AG09319 (cell line): ENCODE measurements at regions not wholly inside any gene's neighbourhood (a gene's known extent, or its start where the extent isn't known, plus 50 kb on each side); places are given as distances from the start of the nearest gene placed in this dataset.

Experiments used
- DNase-seq: peaks from one replicate; pipeline ENCODE4 v3.0.0-alpha.2; 2010; ENCODE audit warnings: low read depth; ENCODE audit errors: extremely low read depth
- TF ChIP-seq, protein P1 (sequence below): IDR thresholded peaks from 2 replicates; pipeline ENCODE4 v1.5.1; 2011; ENCODE audit warnings: low read depth, mild to moderate bottlenecking, inconsistent platforms, low read length, moderate library complexity

DNA sequence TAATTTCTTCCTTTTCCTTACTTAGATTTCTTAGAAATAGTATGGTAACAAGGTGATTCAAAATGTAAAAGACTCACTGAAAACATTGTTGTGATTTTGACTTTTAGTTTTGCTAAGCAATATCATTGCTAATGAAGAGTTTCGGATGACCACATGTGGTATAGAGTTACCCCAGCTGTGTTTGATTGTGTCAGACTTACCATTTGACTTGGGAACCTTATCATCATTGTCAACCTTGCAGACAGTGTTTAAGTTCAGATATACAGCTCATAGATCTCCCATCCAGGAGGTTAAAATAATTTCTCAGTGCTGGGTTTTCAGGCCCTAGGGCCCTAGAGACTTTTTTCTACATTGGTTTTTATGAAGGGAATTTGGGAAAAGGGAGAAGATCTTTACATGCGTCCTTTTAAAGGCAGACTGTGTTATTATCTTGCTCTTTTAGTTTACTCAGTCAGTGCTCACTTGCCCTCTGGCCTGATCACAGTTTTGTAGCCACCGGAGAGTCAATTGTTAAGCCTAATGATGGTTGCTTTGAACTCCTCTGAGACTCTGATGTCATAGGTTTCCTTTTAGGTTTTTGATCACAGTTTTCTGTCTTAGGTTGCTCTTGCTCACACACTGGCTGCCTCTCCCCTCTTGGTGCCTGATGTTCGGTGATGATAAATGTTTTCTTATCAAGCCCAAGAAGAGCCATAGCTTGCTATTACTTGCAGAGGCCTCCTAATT, 133.5 kb upstream of the ZPLD1 start:
- no peak for DNase-seq
- TF ChIP-seq, protein P1, sequence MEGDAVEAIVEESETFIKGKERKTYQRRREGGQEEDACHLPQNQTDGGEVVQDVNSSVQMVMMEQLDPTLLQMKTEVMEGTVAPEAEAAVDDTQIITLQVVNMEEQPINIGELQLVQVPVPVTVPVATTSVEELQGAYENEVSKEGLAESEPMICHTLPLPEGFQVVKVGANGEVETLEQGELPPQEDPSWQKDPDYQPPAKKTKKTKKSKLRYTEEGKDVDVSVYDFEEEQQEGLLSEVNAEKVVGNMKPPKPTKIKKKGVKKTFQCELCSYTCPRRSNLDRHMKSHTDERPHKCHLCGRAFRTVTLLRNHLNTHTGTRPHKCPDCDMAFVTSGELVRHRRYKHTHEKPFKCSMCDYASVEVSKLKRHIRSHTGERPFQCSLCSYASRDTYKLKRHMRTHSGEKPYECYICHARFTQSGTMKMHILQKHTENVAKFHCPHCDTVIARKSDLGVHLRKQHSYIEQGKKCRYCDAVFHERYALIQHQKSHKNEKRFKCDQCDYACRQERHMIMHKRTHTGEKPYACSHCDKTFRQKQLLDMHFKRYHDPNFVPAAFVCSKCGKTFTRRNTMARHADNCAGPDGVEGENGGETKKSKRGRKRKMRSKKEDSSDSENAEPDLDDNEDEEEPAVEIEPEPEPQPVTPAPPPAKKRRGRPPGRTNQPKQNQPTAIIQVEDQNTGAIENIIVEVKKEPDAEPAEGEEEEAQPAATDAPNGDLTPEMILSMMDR: no peak

DNA sequence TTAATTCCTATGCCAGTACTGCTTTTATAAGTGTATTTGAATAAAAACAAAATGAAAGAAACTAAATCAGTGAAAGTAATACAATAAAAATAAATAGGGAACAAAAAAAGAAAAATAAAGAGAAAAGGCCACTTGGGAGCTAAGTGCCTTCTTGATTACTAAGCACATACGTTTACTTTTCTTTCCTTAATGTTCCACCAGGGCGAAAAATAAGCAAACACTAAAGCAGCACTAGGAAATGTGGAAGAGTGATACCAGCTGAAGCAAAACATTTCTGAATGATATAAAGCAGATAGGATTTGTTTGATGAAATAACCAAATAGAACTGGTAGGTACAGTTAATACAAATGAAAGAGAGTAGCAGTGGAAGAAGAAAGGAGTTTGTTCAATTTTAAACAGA, 132.8 kb upstream of the ZPLD1 start:
- DNase-seq: no peak

DNA sequence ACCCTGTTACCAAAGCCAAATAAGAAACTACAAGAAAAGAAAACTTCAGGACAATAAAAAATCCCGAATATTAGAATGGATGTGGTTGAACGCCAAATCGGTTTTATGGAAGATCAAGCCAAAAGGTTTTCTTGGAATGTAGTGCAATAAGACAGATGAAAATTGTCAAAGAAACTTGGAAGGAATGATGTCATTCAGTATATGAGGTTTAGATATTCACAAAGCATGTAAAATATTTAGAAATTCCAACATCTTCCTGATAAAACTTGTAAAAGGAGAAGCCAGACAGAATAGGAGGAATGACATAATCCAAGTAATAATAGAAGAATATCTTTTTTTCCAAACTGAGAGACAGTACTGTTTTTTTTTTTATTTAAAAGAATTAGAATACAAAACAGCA, 130.3 kb upstream of the ZPLD1 start:
- TF ChIP-seq, protein P1: no peak
- DNase-seq: no peak

More for the DNA sequence above, 132.8 kb upstream of the ZPLD1 start:
- TF ChIP-seq, protein P1: no peak

DNA sequence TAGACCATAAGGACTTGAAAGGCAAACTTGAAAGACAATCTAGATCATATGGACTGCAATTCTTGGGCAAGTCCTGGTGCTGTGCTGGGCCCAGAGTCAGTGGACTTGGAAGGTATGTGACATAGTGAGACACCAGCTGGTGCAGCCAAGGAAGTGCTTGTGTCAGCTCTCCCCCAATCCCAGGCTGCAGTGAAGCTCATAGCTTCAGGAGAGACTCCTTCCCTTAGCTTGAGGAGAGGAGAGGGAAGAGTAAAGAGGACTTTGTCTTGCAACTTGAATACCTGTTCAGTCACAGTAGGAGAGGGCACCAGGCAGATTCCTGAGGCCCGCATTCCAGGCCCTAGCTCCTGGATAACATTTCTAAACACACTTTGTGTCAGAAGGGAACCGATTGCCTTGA, 127.4 kb upstream of the ZPLD1 start:
- TF ChIP-seq, protein P1: no peak
- no peak for DNase-seq

DNA sequence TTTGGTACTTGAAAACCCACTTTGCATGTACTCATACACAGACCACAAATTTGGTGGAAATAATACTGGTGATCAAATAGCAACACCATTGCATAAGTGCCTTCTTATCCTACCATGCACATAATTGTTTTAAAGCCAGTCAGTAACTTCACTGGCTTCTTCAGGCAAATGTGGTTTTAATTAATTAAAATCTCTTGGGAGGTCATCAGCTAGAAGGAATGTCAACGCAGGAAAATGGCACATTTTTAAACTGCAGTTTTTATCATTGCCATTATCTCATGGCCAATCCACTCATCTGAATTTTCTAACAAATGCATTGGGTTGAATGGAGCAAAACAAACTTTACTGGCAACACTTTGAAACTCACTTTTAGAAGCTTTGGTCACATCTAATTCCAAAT, 105.7 kb upstream of the ZPLD1 start:
- DNase-seq: no peak
- TF ChIP-seq, protein P1: no peak

DNA sequence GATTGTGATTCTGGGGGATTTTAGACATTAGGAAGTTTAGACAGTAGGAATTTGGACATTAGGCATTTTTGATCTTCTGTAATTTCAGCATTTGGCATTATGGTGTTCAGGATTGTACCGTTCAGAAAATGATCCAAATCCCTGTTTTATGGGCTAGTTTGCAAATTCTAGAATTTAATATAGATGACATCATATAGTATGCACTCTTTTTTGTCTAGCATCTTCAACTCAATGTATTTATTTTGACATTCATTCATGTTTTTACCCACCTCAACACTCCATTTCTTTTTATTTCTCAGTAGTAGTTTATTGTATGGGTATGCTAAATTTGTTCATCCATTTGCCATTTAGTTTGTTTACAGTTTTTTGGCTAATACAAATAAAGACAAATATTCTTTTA, 105.3 kb upstream of the ZPLD1 start:
- TF ChIP-seq, protein P1: no peak

DNA sequence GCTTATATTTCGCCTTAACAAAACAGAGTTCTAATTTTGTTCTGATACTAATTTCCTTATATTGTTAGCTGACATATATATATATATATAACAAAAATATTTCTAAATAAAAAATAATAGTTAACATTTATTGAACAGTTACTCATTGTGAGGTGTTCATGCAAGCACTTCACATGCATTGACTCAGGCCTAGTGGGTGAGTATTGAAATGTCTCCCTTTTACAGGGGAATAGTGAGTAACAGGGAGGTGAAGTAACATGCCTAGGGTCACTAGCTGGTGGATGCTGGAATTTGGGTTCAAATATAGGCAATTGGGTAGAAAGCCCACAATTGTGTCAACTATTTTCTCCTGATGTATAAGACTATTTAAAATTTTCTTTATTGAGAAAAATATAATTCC, 102.6 kb upstream of the ZPLD1 start:
- TF ChIP-seq, protein P1: no peak
- DNase-seq: no peak

More for the DNA sequence above, 105.3 kb upstream of the ZPLD1 start:
- DNase-seq: no peak
